HEK293 (cell line): ENCODE measurements at regions not wholly inside any gene's neighbourhood (a gene's known extent, or its start where the extent isn't known, plus 50 kb on each side); places are given as distances from the start of the nearest gene placed in this dataset.

Experiments
- CTCF ChIA-PET: fragments of 350-600 bp; formaldehyde crosslinking; extraction: SDS; loops from one replicate; lab custom pipeline; 2021; ENCODE audit warnings: antibody characterized with exemption; lab: Yijun Ruan, JAX
- POLR2A ChIA-PET: fragments of 300-600 bp; formaldehyde crosslinking; extraction: SDS; loops from one replicate; lab custom pipeline; 2020; ENCODE audit warnings: antibody characterized with exemption, inconsistent platforms; lab: Yijun Ruan, JAX
- H3K27ac ChIP-seq: fragments of 200-500 bp; sonication (Bioruptor generic); 2 replicates; pipeline ENCODE4 v1.5.1; 2014; ENCODE audit warnings: low read depth, low read length, control low read depth, inconsistent platforms; ENCODE audit errors: extremely low read depth
- H3K36me3 ChIP-seq, 2 experiments: fragments of 200-500 bp in 1 of 2; sonication (Bioruptor generic) in 1 of 2; 1 replicate in 1 of 2; 2 replicates in 1 of 2; pipeline ENCODE4 v1.5.1; 2014 to 2017; ENCODE audit warnings: inconsistent platforms in 2 of 2, low read length in 2 of 2; ENCODE audit not compliant: control insufficient read depth in 2 of 2, insufficient read depth in 1 of 2
- H3K4me1 ChIP-seq: fragments of 200-500 bp; sonication (Bioruptor generic); 2 replicates; pipeline ENCODE4 v1.5.1; 2014; ENCODE audit warnings: mild to moderate bottlenecking, low read length, inconsistent platforms; ENCODE audit not compliant: control insufficient read depth, insufficient read depth
- H3K4me3 ChIP-seq: 2 replicates; pipeline ENCODE4 v1.5.1; 2011; ENCODE audit warnings: low read depth, mild to moderate bottlenecking, control low read depth, low read length, moderate library complexity
- H3K9me3 ChIP-seq: fragments of 200-500 bp; sonication (Bioruptor generic); 2 replicates; pipeline ENCODE4 v1.5.1; 2014; ENCODE audit warnings: low read depth, low read length, inconsistent platforms; ENCODE audit not compliant: control insufficient read depth, insufficient read depth
- BCL11B ChIP-seq: fragments of 450-650 bp; formaldehyde crosslinking; IDR thresholded peaks from 2 replicates; pipeline ENCODE4 v1.5.1; 2016; ENCODE audit warnings: low read depth, missing biosample characterization, missing genetic modification characterization
- BCL6B ChIP-seq: fragments of 450-650 bp; formaldehyde crosslinking; IDR thresholded peaks from 2 replicates; pipeline ENCODE4 v1.5.1; 2017; ENCODE audit warnings: missing biosample characterization, missing genetic modification characterization
- HOXC10 ChIP-seq: sonication (generic); formaldehyde crosslinking; IDR thresholded peaks from 2 replicates; pipeline ENCODE4 v1.8.1; 2023; ENCODE audit warnings: mild to moderate bottlenecking, missing genetic modification reagents
- KLF7 ChIP-seq: fragments of 450-650 bp; formaldehyde crosslinking; IDR thresholded peaks from 2 replicates; pipeline ENCODE4 v1.5.1; 2016; ENCODE audit warnings: missing biosample characterization, missing genetic modification characterization, borderline replicate concordance
- OVOL3 ChIP-seq: fragments of 450-650 bp; formaldehyde crosslinking; IDR thresholded peaks from 2 replicates; pipeline ENCODE4 v1.5.1; 2016; ENCODE audit warnings: missing biosample characterization, missing genetic modification characterization
- SETDB1 ChIP-seq: IDR thresholded peaks from one replicate; pipeline ENCODE4 v1.6.1; 2017; ENCODE audit warnings: mild to moderate bottlenecking, low read length, moderate library complexity, mixed read lengths; ENCODE audit not compliant: insufficient read length
- SP3 ChIP-seq: fragments of 450-650 bp; formaldehyde crosslinking; IDR thresholded peaks from 2 replicates; pipeline ENCODE4 v1.5.1; 2016; ENCODE audit warnings: missing biosample characterization, missing genetic modification characterization
- TCF7L2 ChIP-seq: IDR thresholded peaks from 2 replicates; pipeline ENCODE4 v1.6.1; 2011; ENCODE audit warnings: low read depth, mild to moderate bottlenecking, inconsistent platforms, low read length, moderate library complexity, borderline replicate concordance
- WT1 ChIP-seq: fragments of 450-650 bp; formaldehyde crosslinking; IDR thresholded peaks from 2 replicates; pipeline ENCODE4 v1.5.1; 2016; ENCODE audit warnings: missing biosample characterization, missing genetic modification characterization
- ZBTB17 ChIP-seq: fragments of 450-650 bp; formaldehyde crosslinking; IDR thresholded peaks from 2 replicates; pipeline ENCODE4 v1.5.1; 2016; ENCODE audit warnings: missing biosample characterization, missing genetic modification characterization
- ZBTB8A ChIP-seq: fragments of 450-650 bp; formaldehyde crosslinking; IDR thresholded peaks from 2 replicates; pipeline ENCODE4 v1.5.1; 2016; ENCODE audit warnings: missing biosample characterization, missing genetic modification characterization
- ZEB2 ChIP-seq: fragments of 450-650 bp; formaldehyde crosslinking; IDR thresholded peaks from 2 replicates; pipeline ENCODE4 v1.5.1; 2016; ENCODE audit warnings: missing biosample characterization, missing genetic modification characterization
- ZFHX2 ChIP-seq: fragments of 450-650 bp; formaldehyde crosslinking; conservative IDR thresholded peaks from 2 replicates; pipeline ENCODE4 v1.5.1; 2016; ENCODE audit warnings: missing biosample characterization, missing genetic modification characterization
- ZIC2 ChIP-seq: fragments of 450-650 bp; formaldehyde crosslinking; IDR thresholded peaks from 2 replicates; pipeline ENCODE4 v1.5.1; 2016; ENCODE audit warnings: missing biosample characterization, missing genetic modification characterization
- ZNF138 ChIP-seq: fragments of 450-650 bp; formaldehyde crosslinking; IDR thresholded peaks from 2 replicates; pipeline ENCODE4 v1.5.1; 2016; ENCODE audit warnings: missing biosample characterization, missing genetic modification characterization, borderline replicate concordance
- ZNF140 ChIP-seq: fragments of 450-650 bp; formaldehyde crosslinking; IDR thresholded peaks from 2 replicates; pipeline ENCODE4 v1.5.1; 2016; ENCODE audit warnings: missing biosample characterization, missing genetic modification characterization
- ZNF148 ChIP-seq: fragments of 450-650 bp; formaldehyde crosslinking; IDR thresholded peaks from 2 replicates; pipeline ENCODE4 v1.5.0; 2017; ENCODE audit warnings: missing biosample characterization, missing genetic modification characterization, borderline replicate concordance
- ZNF169 ChIP-seq: fragments of 450-650 bp; formaldehyde crosslinking; IDR thresholded peaks from 2 replicates; pipeline ENCODE4 v1.5.1; 2016; ENCODE audit warnings: missing biosample characterization, missing genetic modification characterization
- ZNF184 ChIP-seq: fragments of 450-650 bp; IDR thresholded peaks from 2 replicates; pipeline ENCODE4 v1.5.1; 2018; ENCODE audit warnings: missing biosample characterization, mild to moderate bottlenecking, missing genetic modification characterization
- ZNF2 ChIP-seq: fragments of 450-650 bp; formaldehyde crosslinking; IDR thresholded peaks from 2 replicates; pipeline ENCODE4 v1.5.1; 2016; ENCODE audit warnings: missing biosample characterization, missing genetic modification characterization
- ZNF211 ChIP-seq: fragments of 450-650 bp; formaldehyde crosslinking; IDR thresholded peaks from 2 replicates; pipeline ENCODE4 v1.5.1; 2016; ENCODE audit warnings: low read depth, missing biosample characterization, missing genetic modification characterization
- ZNF274 ChIP-seq, 2 experiments: fragments of 200-500 bp in 1 of 2; fragments of 450-650 bp in 1 of 2; sonication (Bioruptor generic) in 1 of 2; formaldehyde crosslinking in 1 of 2; IDR thresholded peaks; 2 replicates each; pipeline versions ENCODE4 v1.5.1 to v1.6.1; 2014 to 2016; ENCODE audit warnings: borderline replicate concordance in 1 of 2, inconsistent platforms in 1 of 2, low read length in 1 of 2, missing biosample characterization in 1 of 2, missing genetic modification characterization in 1 of 2
- ZNF302 ChIP-seq: fragments of 450-650 bp; formaldehyde crosslinking; IDR thresholded peaks from 2 replicates; pipeline ENCODE4 v1.5.1; 2016; ENCODE audit warnings: missing biosample characterization, missing genetic modification characterization, low read depth
- ZNF366 ChIP-seq: fragments of 450-650 bp; formaldehyde crosslinking; conservative IDR thresholded peaks from 2 replicates; pipeline ENCODE4 v1.5.1; 2016; ENCODE audit warnings: missing biosample characterization, missing genetic modification characterization
- ZNF37A ChIP-seq: fragments of 450-650 bp; IDR thresholded peaks from 2 replicates; pipeline ENCODE4 v1.5.1; 2018; ENCODE audit warnings: missing biosample characterization, missing genetic modification characterization
- ZNF544 ChIP-seq: fragments of 450-650 bp; formaldehyde crosslinking; IDR thresholded peaks from 2 replicates; pipeline ENCODE4 v1.5.0; 2017; ENCODE audit warnings: missing biosample characterization, missing genetic modification characterization
- ZNF558 ChIP-seq: fragments of 450-650 bp; formaldehyde crosslinking; IDR thresholded peaks from 2 replicates; pipeline ENCODE4 v1.5.1; 2016; ENCODE audit warnings: missing biosample characterization, missing genetic modification characterization
- ZNF670 ChIP-seq: fragments of 450-650 bp; formaldehyde crosslinking; IDR thresholded peaks from 2 replicates; pipeline ENCODE4 v1.5.1; 2016; ENCODE audit warnings: missing biosample characterization, missing genetic modification characterization, low read depth
- ZNF768 ChIP-seq: fragments of 450-650 bp; formaldehyde crosslinking; IDR thresholded peaks from 2 replicates; pipeline ENCODE4 v1.5.1; 2018; ENCODE audit warnings: missing biosample characterization, mild to moderate bottlenecking, missing genetic modification characterization
- ZNF777 ChIP-seq: fragments of 450-650 bp; formaldehyde crosslinking; IDR thresholded peaks from 2 replicates; pipeline ENCODE4 v1.5.1; 2017; ENCODE audit warnings: missing biosample characterization, missing genetic modification characterization, borderline replicate concordance
- ZNF843 ChIP-seq: fragments of 450-650 bp; formaldehyde crosslinking; IDR thresholded peaks from 2 replicates; pipeline ENCODE4 v1.5.1; 2016; ENCODE audit warnings: missing biosample characterization, missing genetic modification characterization

GRCh38 chr12:58143498-58143995, 202.2 kb downstream of the ATP23 start (continued):
- TF ChIP-seq TCF7L2 (no peak), ZNF140 (tag by site-specific recombination) (no peak), HOXC10 (no peak), ZNF843 (tag by site-specific recombination) (no peak), ZNF768 (no peak), ZBTB17 (tag by site-specific recombination) (no peak), ZIC2 (tag by site-specific recombination) (no peak), BCL11B (tag by site-specific recombination) (no peak), ZNF2 (tag by site-specific recombination) (no peak), ZNF302 (tag by site-specific recombination) (no peak), ZNF211 (tag by site-specific recombination) (no peak)

- Histone ChIP-seq H3K4me3 (no peak overlapping the region), H3K4me1 (no peaks in the 10 kb centered on the region), H3K27ac (no peak overlapping the region), H3K36me3 (no peaks in the 10 kb centered on the region), H3K9me3 (no peaks in the 10 kb centered on the region)
- POLR2A ChIA-PET = no interaction called here
- CTCF ChIA-PET = interaction anchor here (0.6 kb wide), 1 partner anchor 165 kb away, joined by 3 read pairs; no protein-coding TSS in a partner anchor
- TF ChIP-seq ZNF37A (tag by site-specific recombination) = no peak
- no peak for TF ChIP-seq ZNF211 (tag by site-specific recombination)
- no peak for TF ChIP-seq SP3
- TF ChIP-seq WT1 = no peak
- no peak for TF ChIP-seq ZNF274 (IDR thresholded peaks at IDR 0.05; ENCODE audit: low read length)
- TF ChIP-seq ZNF274 (tag by site-specific recombination; IDR thresholded peaks at IDR 0.05; ENCODE audit: borderline replicate concordance) = no peak
- no peak for TF ChIP-seq ZNF670 (tag by site-specific recombination)
- TF ChIP-seq ZFHX2 (tag by site-specific recombination) = no peak
- no peak for TF ChIP-seq ZBTB8A (tag by site-specific recombination)
- no peak for TF ChIP-seq KLF7 (tag by site-specific recombination)
Observed at GRCh38 chr12:58148405-58148804, 207.0 kb downstream of the ATP23 start.

- H3K4me1 ChIP-seq = no peaks in the 10 kb centered on the region
- POLR2A ChIA-PET = no interaction called here
- TF ChIP-seq ZNF366 (peak; percentile 69), ZEB2 (tag by site-specific recombination) (no peak)
- TF ChIP-seq, all 188 proteins: peak for 1
- Histone ChIP-seq H3K27ac (no peak overlapping the region), H3K4me3 (no peak overlapping the region), H3K9me3 (no peaks in the 10 kb centered on the region), H3K36me3 (no peaks in the 10 kb centered on the region)
- CTCF ChIA-PET = no interaction called here
Observed at GRCh38 chr12:58148976-58149375, 207.6 kb downstream of the ATP23 start.

GRCh38 chr12:58154359-58154758, 213.0 kb downstream of the ATP23 start:
- Histone ChIP-seq H3K27ac (no peak overlapping the region), H3K9me3 (no peaks in the 10 kb centered on the region), H3K4me3 (no peak overlapping the region), H3K4me1 (no peaks in the 10 kb centered on the region), H3K36me3 (no peaks in the 10 kb centered on the region)
- POLR2A ChIA-PET = no interaction called here
- CTCF ChIA-PET = no interaction called here
- TF ChIP-seq ZNF544 (tag by site-specific recombination) (no peak), ZNF558 (tag by site-specific recombination) (no peak), ZNF777 (tag by site-specific recombination) (no peak), BCL11B (tag by site-specific recombination) (no peak), ZNF148 (no peak), SETDB1 (no peak), ZNF138 (no peak), ZNF184 (tag by site-specific recombination) (no peak), BCL6B (no peak), ZNF169 (tag by site-specific recombination) (no peak), OVOL3 (tag by site-specific recombination) (no peak)
